ENCODE measurements at regions not wholly inside any gene's neighbourhood (a gene's known extent, or its start where the extent isn't known, plus 50 kb on each side); places are given as distances from the start of the nearest gene placed in this dataset.

GRCh38 chr10:44860811-44861736 is 50.1 kb upstream of the TMEM72 start:
- no peak overlapping the region for H3K4me3 ChIP-seq (ENCODE audit: low read length)
- H3K27me3 ChIP-seq (ENCODE audit: control insufficient read depth, low read length): no peaks in the 10 kb centered on the region
- no peak for TF ChIP-seq CTCF (IDR thresholded peaks at IDR 0.05; ENCODE audit: low read depth, low read length, poor library complexity, severe bottlenecking)
- no peak for TF ChIP-seq EZH2phosphoT487 (IDR thresholded peaks at IDR 0.05; ENCODE audit: borderline replicate concordance, low read length)
- no peaks in the 10 kb centered on the region for H3K79me2 ChIP-seq (ENCODE audit: control insufficient read depth, low read length)
- no peak overlapping the region for H3K27ac ChIP-seq (ENCODE audit: low read depth, low read length)
- H3F3A ChIP-seq (ENCODE audit: control insufficient read depth, insufficient read depth): no peaks in the 10 kb centered on the region
- no peaks in the 10 kb centered on the region for H3K9me2 ChIP-seq (replicated peaks; ENCODE audit: control insufficient read depth, low read length)
- no peaks in the 10 kb centered on the region for H4K20me1 ChIP-seq (ENCODE audit: control insufficient read depth, insufficient read depth, low read depth, low read length)
- H3K9me3 ChIP-seq (ENCODE audit: control insufficient read depth, insufficient read depth, low read length): no peaks in the 10 kb centered on the region
- no peaks in the 10 kb centered on the region for H3K36me3 ChIP-seq (ENCODE audit: control insufficient read depth, low read length)
- no peak overlapping the region for H3K4me2 ChIP-seq (ENCODE audit: low read length)
- H3K4me1 ChIP-seq (ENCODE audit: control insufficient read depth, low read length): no peaks in the 10 kb centered on the region

Measured in DOHH2 (cell line).